Omental fat pad (tissue), 3 donors: ENCODE measurements at regions not wholly inside any gene's neighbourhood (a gene's known extent, or its start where the extent isn't known, plus 50 kb on each side); places are given as distances from the start of the nearest gene placed in this dataset.

Experiments used
- ATAC-seq: fragments of 150-250 bp; one replicate; pipeline ENCODE4 v1.9.1; 2016; ENCODE audit warnings: mild to moderate bottlenecking, moderate library complexity; ENCODE audit not compliant: low FRiP score
- DNase-seq: peaks from one replicate; pipeline ENCODE4 v3.0.0-alpha.2; 2019; ENCODE audit warnings: low spot score
- CTCF ChIP-seq, 3 donors: fragments of 450-650 bp; IDR thresholded peaks; one replicate each; pipeline ENCODE4 v1.5.1; 2016 to 2017; ENCODE audit warnings: antibody characterized with exemption in 3 of 3, mild to moderate bottlenecking in 3 of 3, moderate library complexity in 2 of 3

- TF ChIP-seq CTCF (IDR thresholded peaks at IDR 0.05): no peak
- ATAC-seq: no peak
- no peak for DNase-seq
Observed at GRCh38 chr6:126743076-126743475, 375.4 kb upstream of the RSPO3 start.

- TF ChIP-seq CTCF (IDR thresholded peaks at IDR 0.05): no peak
- DNase-seq: no peak
- no peak for ATAC-seq
Observed at GRCh38 chr6:126747728-126748540, 370.5 kb upstream of the RSPO3 start.

- TF ChIP-seq CTCF (IDR thresholded peaks at IDR 0.05): no peak
- DNase-seq: no peak
Observed at GRCh38 chr6:126753606-126754005, 364.9 kb upstream of the RSPO3 start.

GRCh38 chr6:126761854-126762253 is 356.6 kb upstream of the RSPO3 start:
- DNase-seq: no peak
- ATAC-seq: no peak
- TF ChIP-seq CTCF (IDR thresholded peaks at IDR 0.05): no peak

More at GRCh38 chr6:126753606-126754005, 364.9 kb upstream of the RSPO3 start:
- ATAC-seq: no peak

GRCh38 chr6:126764104-126764503 is 354.4 kb upstream of the RSPO3 start:
- no peak for ATAC-seq
- no peak for DNase-seq
- TF ChIP-seq CTCF (IDR thresholded peaks at IDR 0.05): no peak

GRCh38 chr6:126764671-126765070 is 353.8 kb upstream of the RSPO3 start:
- no peak for ATAC-seq
- no peak for DNase-seq
- TF ChIP-seq CTCF (IDR thresholded peaks at IDR 0.05): no peak

GRCh38 chr6:126766820-126767219 is 351.7 kb upstream of the RSPO3 start:
- ATAC-seq (no peak), DNase-seq (no peak)
- no peak for TF ChIP-seq CTCF (IDR thresholded peaks at IDR 0.05)
